A673 (cell line): ENCODE measurements at regions not wholly inside any gene's neighbourhood (a gene's known extent, or its start where the extent isn't known, plus 50 kb on each side); places are given as distances from the start of the nearest gene placed in this dataset.

Experiments used
- BruUV-seq: library from RNA; stranded (reverse); fragments of 400-500 nt; replicated peaks from 2 replicates; lab custom pipeline; 2021; lab: Mats Ljungman, UMichigan
- CTCF ChIA-PET: fragments of 300-600 bp; sonication (Branson Sonifier 250); formaldehyde crosslinking; loops from one replicate; lab custom pipeline; 2022; ENCODE audit warnings: antibody characterized with exemption; lab: Charles Lee
- POLR2A ChIA-PET: fragments of 300-600 bp; sonication (Branson Sonifier 250); formaldehyde crosslinking; loops from one replicate; lab custom pipeline; 2022; ENCODE audit warnings: antibody characterized with exemption; ENCODE audit not compliant: low non-redundant PET; lab: Charles Lee
- DNase-seq: peaks from one replicate; pipeline ENCODE4 v3.0.0-alpha.2; 2015; ENCODE audit warnings: low spot score
- H3K27ac ChIP-seq: fragments of 200-600 bp; sonication (generic); 2 replicates; pipeline ENCODE4 v1.5.1; 2016; ENCODE audit warnings: mixed run types, low read depth, mild to moderate bottlenecking, mixed read lengths, antibody characterized with exemption, low read length; ENCODE audit not compliant: poor library complexity, severe bottlenecking
- H3K27me3 ChIP-seq: fragments of 200-600 bp; sonication (generic); replicated peaks from 2 replicates; pipeline ENCODE4 v1.6.1; 2017; ENCODE audit warnings: mixed run types, low read depth, mild to moderate bottlenecking, mixed read lengths, antibody characterized with exemption, low read length; ENCODE audit not compliant: insufficient read depth, poor library complexity
- H3K36me3 ChIP-seq: fragments of 200-600 bp; sonication (generic); 2 replicates; pipeline ENCODE4 v1.6.1; 2016; ENCODE audit warnings: mixed run types, mild to moderate bottlenecking, mixed read lengths, antibody characterized with exemption, low read length; ENCODE audit not compliant: insufficient read depth, poor library complexity, severe bottlenecking
- H3K4me1 ChIP-seq: fragments of 200-600 bp; sonication (generic); 2 replicates; pipeline ENCODE4 v1.6.1; 2017; ENCODE audit warnings: mixed run types, mild to moderate bottlenecking, mixed read lengths, antibody characterized with exemption, low read length; ENCODE audit not compliant: insufficient read depth, poor library complexity, severe bottlenecking
- H3K4me3 ChIP-seq: fragments of 200-600 bp; sonication (generic); 2 replicates; pipeline ENCODE4 v1.5.1; 2016; ENCODE audit warnings: low read depth, mixed run types, mild to moderate bottlenecking, mixed read lengths, low read length; ENCODE audit not compliant: poor library complexity, severe bottlenecking
- H3K9me3 ChIP-seq: fragments of 200-600 bp; sonication (generic); 2 replicates; pipeline ENCODE4 v1.6.1; 2016; ENCODE audit warnings: mixed run types, low read depth, mild to moderate bottlenecking, mixed read lengths, antibody characterized with exemption, low read length; ENCODE audit not compliant: poor library complexity, severe bottlenecking
- EZH2 ChIP-seq: fragments of 200-600 bp; sonication (generic); IDR thresholded peaks from 2 replicates; pipeline ENCODE4 v1.6.1; 2017; ENCODE audit warnings: borderline replicate concordance, low read depth, mild to moderate bottlenecking, mixed read lengths, antibody characterized with exemption, low read length; ENCODE audit not compliant: poor library complexity, severe bottlenecking
- intact Hi-C: fragments of 100-400 bp; cut with micrococcal nuclease; formaldehyde crosslinking; loops from one replicate; pipeline ENCODE4 v1.10.0; 2022; ENCODE audit not compliant: unreplicated experiment
- TF ChIP-seq, protein P1 (sequence below): fragments of 300-800, 200-600 bp; sonication (generic); conservative IDR thresholded peaks from 2 replicates; pipeline ENCODE4 v1.5.1; 2017; ENCODE audit warnings: low read depth, mild to moderate bottlenecking, antibody characterized with exemption, low read length, moderate library complexity, mixed read lengths

DNA sequence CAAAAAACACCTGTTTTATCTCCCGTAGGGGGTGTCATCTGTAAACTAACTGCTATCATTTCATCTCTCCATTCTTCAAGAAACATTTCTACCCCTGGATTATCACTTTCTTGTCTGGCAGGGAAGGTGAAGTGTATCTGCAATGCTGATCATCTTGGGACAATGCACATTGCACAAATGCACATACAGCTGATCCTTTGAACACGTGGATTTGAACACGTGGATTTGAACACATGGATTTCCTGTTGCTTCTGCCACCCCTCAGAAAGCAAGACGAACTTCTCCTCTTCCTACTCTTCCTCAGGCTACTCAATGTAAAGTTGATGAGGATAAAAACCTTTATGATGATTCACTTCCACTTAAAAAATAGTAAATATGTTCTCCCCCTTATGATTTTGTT, 147.4 kb upstream of the PRLR start:
- no peak overlapping the region for H3K27ac ChIP-seq
- no peaks in the 10 kb centered on the region for H3K27me3 ChIP-seq
- ChIA-PET CTCF (no interaction called here), POLR2A (no interaction called here)
- H3K4me3 ChIP-seq = no peak overlapping the region
- H3K9me3 ChIP-seq = no peaks in the 10 kb centered on the region
- no peaks in the 10 kb centered on the region for H3K36me3 ChIP-seq
- intact Hi-C loops = no loop called here
- H3K4me1 ChIP-seq = no peaks in the 10 kb centered on the region
- no peak for DNase-seq
- BruUV-seq = no TSS peak
- no peak for TF ChIP-seq EZH2
- TF ChIP-seq, protein P1, sequence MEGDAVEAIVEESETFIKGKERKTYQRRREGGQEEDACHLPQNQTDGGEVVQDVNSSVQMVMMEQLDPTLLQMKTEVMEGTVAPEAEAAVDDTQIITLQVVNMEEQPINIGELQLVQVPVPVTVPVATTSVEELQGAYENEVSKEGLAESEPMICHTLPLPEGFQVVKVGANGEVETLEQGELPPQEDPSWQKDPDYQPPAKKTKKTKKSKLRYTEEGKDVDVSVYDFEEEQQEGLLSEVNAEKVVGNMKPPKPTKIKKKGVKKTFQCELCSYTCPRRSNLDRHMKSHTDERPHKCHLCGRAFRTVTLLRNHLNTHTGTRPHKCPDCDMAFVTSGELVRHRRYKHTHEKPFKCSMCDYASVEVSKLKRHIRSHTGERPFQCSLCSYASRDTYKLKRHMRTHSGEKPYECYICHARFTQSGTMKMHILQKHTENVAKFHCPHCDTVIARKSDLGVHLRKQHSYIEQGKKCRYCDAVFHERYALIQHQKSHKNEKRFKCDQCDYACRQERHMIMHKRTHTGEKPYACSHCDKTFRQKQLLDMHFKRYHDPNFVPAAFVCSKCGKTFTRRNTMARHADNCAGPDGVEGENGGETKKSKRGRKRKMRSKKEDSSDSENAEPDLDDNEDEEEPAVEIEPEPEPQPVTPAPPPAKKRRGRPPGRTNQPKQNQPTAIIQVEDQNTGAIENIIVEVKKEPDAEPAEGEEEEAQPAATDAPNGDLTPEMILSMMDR = no peak

DNA sequence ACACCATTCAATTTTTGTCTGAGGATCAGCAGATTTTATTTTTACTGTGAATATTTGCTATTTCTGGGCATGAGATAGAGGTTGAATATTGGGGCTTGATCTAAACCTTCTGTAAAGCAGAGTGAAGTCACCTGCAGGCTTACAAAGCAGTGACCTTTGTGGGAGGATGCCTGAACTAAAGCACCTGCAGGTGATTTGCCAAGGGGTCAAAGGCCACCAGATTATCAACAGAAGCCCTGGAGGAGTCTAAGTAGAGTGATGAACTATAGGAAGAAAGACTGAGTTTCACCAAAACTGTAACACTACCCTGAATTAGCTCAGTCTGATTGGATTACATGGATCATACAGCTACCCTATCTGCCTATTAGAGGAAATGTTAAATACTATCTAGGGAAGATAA, 144.3 kb upstream of the PRLR start:
- no peak for DNase-seq
- Histone ChIP-seq H3K9me3 (no peaks in the 10 kb centered on the region), H3K27me3 (no peaks in the 10 kb centered on the region), H3K4me3 (no peak overlapping the region), H3K36me3 (no peaks in the 10 kb centered on the region), H3K4me1 (no peaks in the 10 kb centered on the region), H3K27ac (no peak overlapping the region)
- ChIA-PET CTCF (no interaction called here), POLR2A (no interaction called here)
- intact Hi-C loops = no loop called here
- no TSS peak for BruUV-seq
- TF ChIP-seq, protein P1 = no peak
- TF ChIP-seq EZH2 = no peak

DNA sequence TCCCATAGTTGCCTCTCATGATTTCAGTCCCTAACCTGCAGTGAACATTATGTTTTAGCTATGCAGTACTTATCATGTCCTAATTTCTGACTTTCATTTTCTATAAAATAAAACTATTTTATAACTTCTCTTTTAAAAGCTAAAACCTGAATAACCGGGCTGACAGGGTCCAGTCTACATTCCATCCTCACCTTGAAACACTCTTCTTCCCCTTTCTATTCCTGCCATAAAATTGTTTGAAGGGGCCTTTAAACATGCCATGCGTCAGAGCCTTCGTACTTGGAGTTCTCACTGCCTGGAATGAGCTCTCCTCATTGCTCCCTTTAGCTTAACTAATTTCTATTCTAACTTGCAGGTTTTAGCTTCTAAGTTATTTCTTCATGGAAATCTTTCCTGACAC, 143.0 kb upstream of the PRLR start:
- no TSS peak for BruUV-seq
- Histone ChIP-seq H3K9me3 (no peaks in the 10 kb centered on the region), H3K4me1 (no peaks in the 10 kb centered on the region), H3K4me3 (no peak overlapping the region), H3K27ac (no peak overlapping the region), H3K36me3 (no peaks in the 10 kb centered on the region), H3K27me3 (no peaks in the 10 kb centered on the region)
- ChIA-PET POLR2A (no interaction called here), CTCF (no interaction called here)
- DNase-seq = no peak
- intact Hi-C loops = no loop called here
- no peak for TF ChIP-seq EZH2

DNA sequence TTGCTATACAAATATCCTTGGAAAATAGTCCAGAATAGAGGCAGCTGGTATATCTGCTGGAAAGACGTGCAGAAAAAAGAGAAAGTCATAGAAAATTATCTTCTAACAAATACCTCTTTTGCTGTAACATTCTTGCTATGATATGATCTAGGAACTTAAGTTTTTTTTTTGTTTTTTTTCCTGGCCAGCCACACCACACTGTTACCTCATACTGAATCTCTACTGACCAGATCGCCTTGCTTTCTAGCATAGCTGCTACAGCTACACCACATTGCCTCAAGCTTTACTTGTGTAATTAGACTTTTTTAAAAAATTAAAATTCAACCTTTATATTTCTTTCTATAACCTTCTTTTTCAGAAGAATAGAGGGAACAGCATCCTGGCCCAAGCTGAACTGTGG, 142.2 kb upstream of the PRLR start:
- intact Hi-C loops = no loop called here
- BruUV-seq = no TSS peak
- no peak overlapping the region for H3K4me3 ChIP-seq
- H3K36me3 ChIP-seq = no peaks in the 10 kb centered on the region
- H3K27ac ChIP-seq = no peak overlapping the region
- no peaks in the 10 kb centered on the region for H3K27me3 ChIP-seq
- H3K4me1 ChIP-seq = no peaks in the 10 kb centered on the region
- ChIA-PET CTCF (no interaction called here), POLR2A (no interaction called here)
- TF ChIP-seq, protein P1 = no peak
- TF ChIP-seq EZH2 = no peak
- DNase-seq = no peak
- no peaks in the 10 kb centered on the region for H3K9me3 ChIP-seq
